GM21360 (cell line): ENCODE measurements at regions not wholly inside any gene's neighbourhood (a gene's known extent, or its start where the extent isn't known, plus 50 kb on each side); places are given as distances from the start of the nearest gene placed in this dataset.
"Not testable (repeated sequence)": the region's sequence is repeated elsewhere in the genome, so short reads cannot be mapped to it uniquely, and the experiment has no call there.

Experiments used
- ATAC-seq: cut with Tn5 transposase; IDR thresholded peaks from one replicate; pipeline ENCODE4 v1.9.1; 2021; ENCODE audit warnings: mild to moderate bottlenecking, moderate library complexity; ENCODE audit not compliant: unreplicated experiment

DNA sequence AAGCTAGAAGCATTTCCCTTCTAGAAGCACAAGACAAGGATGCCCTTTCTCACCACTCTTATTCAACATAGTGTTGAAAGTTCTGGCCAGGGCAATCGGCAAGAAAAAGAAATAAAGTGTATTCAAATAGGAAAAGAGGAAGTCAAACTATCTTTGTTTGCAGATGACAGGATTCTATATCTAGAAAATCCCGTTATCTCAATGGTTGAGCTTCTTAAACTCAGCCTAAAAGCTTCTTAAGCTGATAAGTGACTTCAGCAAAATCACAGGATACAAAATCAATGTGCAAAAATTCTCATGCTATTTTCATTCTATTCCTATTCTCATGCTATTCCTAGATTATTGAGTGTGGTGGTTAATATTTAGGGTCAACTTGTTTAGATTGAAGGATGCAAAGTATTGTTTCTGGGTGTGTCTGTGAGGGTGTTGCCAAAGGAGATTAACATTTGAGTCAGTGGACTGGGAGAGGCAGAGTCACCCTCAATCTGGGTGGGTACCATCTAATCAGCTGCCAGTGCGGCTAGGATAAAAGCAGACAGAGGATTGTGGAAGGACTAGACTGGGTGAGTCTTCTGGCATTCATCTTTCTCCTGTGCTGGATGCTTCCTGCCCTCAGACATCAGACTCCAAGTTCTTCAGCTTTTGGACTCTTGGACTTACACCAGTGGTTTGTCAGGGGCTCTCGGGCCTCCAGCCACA is 111.9 kb downstream of the LSMEM1 start:
- not testable (repeated sequence) for ATAC-seq

DNA sequence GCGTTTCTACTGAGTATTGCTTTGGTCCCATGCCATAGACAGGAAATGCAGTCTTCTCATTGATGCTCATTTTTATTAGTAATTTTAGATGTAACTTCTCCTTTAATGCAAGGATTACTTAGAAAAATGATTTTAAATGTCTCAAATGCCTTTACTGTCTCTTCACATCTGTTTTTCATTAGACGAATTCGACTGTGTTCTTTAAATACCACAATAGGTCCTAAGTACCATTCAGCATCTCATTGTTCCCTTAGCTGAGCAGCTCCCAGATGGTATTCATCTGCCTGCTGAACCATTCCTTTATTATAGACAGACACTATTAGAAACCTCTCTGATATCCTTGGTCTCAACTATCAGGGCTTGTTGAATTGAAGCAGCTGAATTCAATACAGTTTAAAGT is 113.6 kb downstream of the LSMEM1 start:
- ATAC-seq: no peak

DNA sequence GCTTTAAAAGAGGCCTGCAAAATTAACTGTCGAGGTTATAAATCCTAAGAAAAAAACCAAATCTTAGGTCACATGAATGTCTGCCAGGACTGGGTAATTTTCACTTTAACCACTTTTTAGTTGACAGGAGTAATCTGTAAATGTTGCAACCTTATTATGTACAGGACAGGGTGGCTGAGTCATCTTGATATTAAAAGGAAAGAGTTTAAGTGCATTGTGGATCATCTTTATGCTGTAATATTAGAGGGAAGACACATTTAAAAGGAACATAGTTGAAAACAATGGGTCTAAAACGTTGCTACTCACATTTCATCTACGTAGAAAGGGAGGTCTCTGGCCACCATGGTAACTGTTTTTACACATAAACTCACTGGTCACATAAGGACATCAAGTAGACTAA is 115.5 kb downstream of the LSMEM1 start:
- ATAC-seq: no peak

GRCh38 chr7:112596981-112597380 is 116.2 kb downstream of the LSMEM1 start:
- no peak for ATAC-seq

DNA sequence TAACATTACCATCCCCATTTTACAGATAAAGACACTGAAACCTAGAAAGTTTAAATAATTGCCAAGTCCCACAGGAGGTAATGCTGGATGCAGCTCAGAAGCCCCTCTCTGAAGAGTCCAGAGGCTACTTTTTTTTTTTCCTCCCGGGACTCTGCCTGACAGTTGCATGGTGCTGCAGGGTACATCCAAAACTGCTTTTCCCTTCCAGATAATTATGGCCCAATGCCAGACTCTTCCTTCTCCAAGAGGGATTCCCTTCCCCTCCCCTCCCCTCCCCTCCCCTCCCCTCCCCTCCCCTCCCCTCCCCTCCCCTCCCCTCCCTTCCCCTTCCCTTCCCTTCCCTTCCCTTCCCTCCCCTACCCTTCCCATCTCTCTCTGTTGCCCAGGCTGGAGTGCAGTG is 122.9 kb downstream of the LSMEM1 start:
- no peak for ATAC-seq

DNA sequence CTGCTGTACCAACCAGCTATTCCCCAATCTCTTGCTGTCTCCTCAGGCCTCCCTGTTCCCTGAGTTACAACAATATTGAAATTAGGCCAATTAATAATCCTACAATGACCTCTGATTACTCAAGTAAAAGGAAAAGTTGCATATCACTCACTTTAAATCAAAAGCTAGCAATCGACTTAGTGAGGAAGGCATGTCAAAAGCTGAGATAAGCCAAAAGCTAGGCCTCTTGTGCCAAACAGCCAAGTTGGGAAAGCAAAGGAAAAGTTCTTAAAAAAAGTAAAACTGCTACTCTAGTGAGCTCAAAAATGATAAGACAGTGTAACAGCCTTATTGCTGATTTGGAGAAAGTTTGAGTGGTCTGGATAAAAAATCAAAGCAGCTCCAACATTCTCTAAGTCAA is 129.8 kb downstream of the LSMEM1 start:
- ATAC-seq: no peak

DNA sequence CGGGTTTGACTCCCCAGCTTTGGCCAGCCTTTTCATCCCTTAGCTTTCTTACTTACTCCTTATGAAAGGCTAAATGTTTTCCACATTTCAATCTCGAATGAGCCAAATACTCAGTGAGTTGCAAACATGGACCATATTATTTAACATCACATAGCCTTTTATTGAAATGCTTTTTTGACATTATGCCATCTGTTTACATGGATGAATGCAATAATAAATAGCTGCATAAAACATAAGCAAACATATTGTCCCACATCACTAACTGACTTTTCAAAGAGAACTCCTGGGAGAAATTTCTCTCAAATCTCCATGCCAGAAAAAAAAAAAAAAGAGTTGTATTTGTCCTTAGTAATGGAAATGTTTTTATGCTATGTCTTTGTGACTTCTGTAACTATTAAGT is 134.9 kb downstream of the LSMEM1 start:
- ATAC-seq: no peak

- no peak for ATAC-seq
Measured at GRCh38 chr7:112616295-112616694, 135.5 kb downstream of the LSMEM1 start.

DNA sequence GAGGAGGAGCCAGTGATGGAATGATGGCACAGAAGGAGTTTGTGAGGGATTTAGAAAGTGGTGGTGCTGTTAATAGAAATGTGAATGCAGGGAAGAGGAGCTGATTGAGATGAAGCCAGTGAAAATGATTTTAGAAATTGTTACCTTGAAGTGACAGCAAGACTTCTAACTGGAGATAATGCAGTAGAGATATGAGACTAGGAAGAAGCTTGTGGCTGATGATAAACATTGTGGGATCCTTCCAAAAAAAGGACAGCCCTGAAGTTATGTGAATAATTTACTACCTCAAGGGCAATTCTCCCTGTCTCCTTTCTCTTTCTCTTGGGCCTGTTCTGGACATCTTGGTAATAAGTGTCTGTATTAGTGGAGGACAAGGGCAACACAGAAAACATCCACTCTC is 138.6 kb downstream of the LSMEM1 start:
- ATAC-seq: no peak

DNA sequence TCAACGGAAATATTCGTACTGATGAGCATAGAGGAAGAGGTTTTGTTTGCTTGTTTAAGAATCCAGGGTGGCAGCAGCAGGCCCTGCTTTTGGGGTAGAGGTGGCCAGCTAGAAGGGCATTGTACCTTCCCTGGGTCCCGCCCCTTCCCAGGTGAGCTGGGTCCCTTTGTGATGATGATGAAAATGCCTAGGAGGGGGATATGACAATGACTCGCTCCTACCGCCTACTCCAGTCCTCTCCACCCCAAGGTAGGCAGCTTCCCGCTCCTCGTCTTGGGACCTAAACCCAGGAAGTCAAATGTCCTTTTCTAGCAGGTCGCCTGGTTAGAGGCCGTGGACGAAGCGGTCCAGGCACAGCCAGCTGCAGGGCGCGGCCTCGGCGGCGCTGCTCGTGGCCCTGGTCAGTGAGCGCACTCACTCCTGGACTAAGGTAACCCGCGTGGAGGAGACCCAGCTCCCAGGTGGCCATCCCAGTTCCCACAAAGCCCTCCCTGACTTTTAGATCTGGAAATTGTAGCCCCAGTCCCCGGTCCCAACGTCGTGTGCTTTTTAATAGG is 141.4 kb downstream of the LSMEM1 start:
- no peak for ATAC-seq

- no peak for ATAC-seq
Measured at GRCh38 chr7:112624416-112624815, 143.6 kb downstream of the LSMEM1 start.

- no peak for ATAC-seq
Measured at GRCh38 chr7:112630565-112630964, 149.8 kb downstream of the LSMEM1 start.

- no peak for ATAC-seq
Measured at GRCh38 chr7:112634107-112634506, 153.3 kb downstream of the LSMEM1 start.

DNA sequence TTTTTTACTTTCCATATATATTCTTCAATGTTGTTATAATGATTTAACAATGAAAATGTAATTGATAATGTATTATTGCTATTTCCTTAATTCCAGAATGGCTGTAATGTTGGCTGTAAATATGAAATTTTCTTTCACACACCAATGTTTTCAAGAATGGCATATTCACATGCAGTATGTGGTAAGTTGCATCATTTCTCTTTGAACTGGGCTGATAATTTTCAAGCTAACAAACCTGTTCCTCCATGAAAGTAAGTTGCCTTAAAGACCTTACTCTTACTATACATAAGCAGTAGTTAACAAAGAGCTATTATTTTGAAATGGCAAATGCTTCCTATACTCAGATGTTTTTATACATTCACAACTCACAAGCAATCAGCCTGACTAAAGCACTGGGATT is 154.5 kb downstream of the TMEM168 start:
- ATAC-seq: no peak

GRCh38 chr7:112638675-112639400 is 151.4 kb downstream of the TMEM168 start:
- ATAC-seq: no peak

- ATAC-seq: no peak
Measured at GRCh38 chr7:112640685-112641084, 149.5 kb downstream of the TMEM168 start.

- ATAC-seq: no peak
Measured at GRCh38 chr7:112646783-112647182, 143.4 kb downstream of the TMEM168 start.

GRCh38 chr7:112648781-112649180 is 141.4 kb downstream of the TMEM168 start:
- ATAC-seq: no peak

- no peak for ATAC-seq
Measured at GRCh38 chr7:112649560-112649959, 140.6 kb downstream of the TMEM168 start.

DNA sequence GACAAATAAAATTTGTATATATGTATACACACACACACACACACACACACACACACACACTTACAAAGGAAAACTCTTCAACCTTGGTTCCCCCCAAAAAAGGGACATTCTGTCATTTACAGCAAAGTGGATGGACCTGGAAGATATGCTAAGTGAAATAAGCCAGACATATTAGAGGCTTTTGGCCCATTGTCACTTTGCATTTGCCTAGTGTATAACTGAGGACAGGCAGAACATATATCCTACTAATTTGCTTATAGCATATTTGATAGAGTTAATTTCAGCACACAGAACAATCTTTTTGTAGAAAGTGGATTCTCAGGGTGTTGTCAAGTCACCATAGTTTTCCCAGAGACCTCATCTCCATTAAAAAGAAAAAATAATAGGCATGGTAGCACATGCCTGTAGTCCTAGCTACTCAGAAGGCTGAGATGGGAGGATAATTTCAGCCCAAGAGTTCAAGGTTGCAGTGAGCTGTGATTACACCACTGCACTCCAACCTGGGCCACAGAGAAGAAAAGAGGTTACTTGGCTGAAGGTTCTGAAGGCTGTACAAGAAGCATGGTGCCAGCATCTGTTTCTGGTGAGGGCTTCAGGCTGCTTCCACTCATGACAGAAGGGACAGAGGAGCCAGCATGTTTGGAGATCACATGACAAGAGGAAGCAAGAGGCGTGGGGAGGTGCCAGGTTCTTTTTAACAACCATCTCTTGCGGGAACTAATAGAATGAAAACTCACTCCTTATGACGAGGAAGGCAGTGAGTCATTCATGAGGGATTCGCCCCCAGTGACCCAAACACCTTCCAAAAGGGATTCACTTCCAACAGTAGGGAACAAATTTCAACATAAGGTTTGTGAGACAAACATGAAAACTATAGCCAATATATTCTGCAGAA is 135.6 kb downstream of the TMEM168 start:
- ATAC-seq: no peak

GRCh38 chr7:112665709-112666108 is 124.5 kb downstream of the TMEM168 start:
- ATAC-seq: no peak
